Stimulated activated CD4-positive, alpha-beta T cell treated with anti-CD3 and anti-CD28 coated beads, Interleukin-4, amount 100 ng/mL, for 4 hours (primary cell): ENCODE measurements at regions not wholly inside any gene's neighbourhood (a gene's known extent, or its start where the extent isn't known, plus 50 kb on each side); places are given as distances from the start of the nearest gene placed in this dataset.

Source experiments
- DNase-seq, 2 experiments: peaks; one replicate each; pipeline ENCODE4 v3.0.0-alpha.2; 2020

GRCh38 chr15:39194106-39194830, 386.6 kb upstream of the THBS1 start:
- no peak for DNase-seq

GRCh38 chr15:39195961-39196486, 384.9 kb upstream of the THBS1 start:
- DNase-seq = no peak

GRCh38 chr15:39198044-39199000, 382.6 kb upstream of the THBS1 start:
- DNase-seq = no peak

- DNase-seq = no peak
These were observed 381.8 kb upstream of the THBS1 start for GRCh38 chr15:39199076-39199475.

GRCh38 chr15:39200586-39200985, 380.3 kb upstream of the THBS1 start:
- DNase-seq = no peak

GRCh38 chr15:39202641-39203040, 378.2 kb upstream of the THBS1 start:
- DNase-seq = no peak

GRCh38 chr15:39204031-39204430, 376.8 kb upstream of the THBS1 start:
- no peak for DNase-seq

GRCh38 chr15:39205081-39205480, 375.8 kb upstream of the THBS1 start:
- no peak for DNase-seq

- DNase-seq = no peak
These were observed 375.1 kb upstream of the THBS1 start for GRCh38 chr15:39205506-39206371.

- no peak for DNase-seq
These were observed 373.3 kb upstream of the THBS1 start for GRCh38 chr15:39207532-39208115.

- no peak for DNase-seq
These were observed 372.7 kb upstream of the THBS1 start for GRCh38 chr15:39208187-39208586.

- DNase-seq = no peak
These were observed 371.2 kb upstream of the THBS1 start for GRCh38 chr15:39209548-39210211.

- DNase-seq = no peak
These were observed 369.5 kb upstream of the THBS1 start for GRCh38 chr15:39211108-39211979.

- no peak for DNase-seq
These were observed 367.5 kb upstream of the THBS1 start for GRCh38 chr15:39213385-39213840.

- DNase-seq = no peak
These were observed 365.9 kb upstream of the THBS1 start for GRCh38 chr15:39215015-39215414.

- DNase-seq = no peak
These were observed 364.1 kb upstream of the THBS1 start for GRCh38 chr15:39216816-39217215.

- no peak for DNase-seq
These were observed 361.3 kb upstream of the THBS1 start for GRCh38 chr15:39219608-39220007.

- no peak for DNase-seq
These were observed 354.5 kb upstream of the THBS1 start for GRCh38 chr15:39226169-39226937.

GRCh38 chr15:39227001-39227400, 353.9 kb upstream of the THBS1 start:
- no peak for DNase-seq

- DNase-seq = no peak
These were observed 352.0 kb upstream of the THBS1 start for GRCh38 chr15:39228889-39229288.
